H1 (cell line): ENCODE measurements at regions not wholly inside any gene's neighbourhood (a gene's known extent, or its start where the extent isn't known, plus 50 kb on each side); places are given as distances from the start of the nearest gene placed in this dataset.

ENCODE experiments used
- CTCF ChIA-PET: fragments of 300-600 bp; sonication (Branson Sonifier 250); formaldehyde crosslinking; loops from one replicate; lab custom pipeline; 2021; ENCODE audit not compliant: partially characterized antibody; lab: Charles Lee
- POLR2A ChIA-PET: fragments of 300-600 bp; sonication (Branson Sonifier 250); formaldehyde crosslinking; loops from one replicate; lab custom pipeline; 2021; ENCODE audit warnings: inconsistent platforms; ENCODE audit not compliant: partially characterized antibody; lab: Charles Lee
- DNase-seq, 2 experiments: peaks; one replicate each; pipeline versions ENCODE4 v3.0.0 to v3.0.0-alpha.2; 2010 to 2022; ENCODE audit warnings: low spot score in 2 of 2, low read depth in 1 of 2, mixed read lengths in 1 of 2
- FAIRE-seq: peaks from 2 replicates; lab custom pipeline; 2011; peaks lifted over from hg19 to GRCh38; lab: Jason Lieb, UNC
- H2AFZ ChIP-seq: 2 replicates; pipeline ENCODE4 v1.8.1; 2012; ENCODE audit warnings: low read length, inconsistent platforms
- H2AK5ac ChIP-seq: 2 replicates; pipeline ENCODE4 v1.6.1; 2013; ENCODE audit warnings: low read depth, low read length
- H2BK120ac ChIP-seq: replicated peaks from 2 replicates; pipeline ENCODE3; 2013; ENCODE audit warnings: low read depth, low read length, inconsistent platforms
- H2BK12ac ChIP-seq: 2 replicates; pipeline ENCODE4 v1.6.1; 2013; ENCODE audit warnings: low read depth, low read length
- H2BK15ac ChIP-seq: 2 replicates; pipeline ENCODE4 v1.6.1; 2013; ENCODE audit warnings: low read length
- H2BK20ac ChIP-seq: 2 replicates; pipeline ENCODE4 v1.6.1; 2013; ENCODE audit warnings: low read length
- H2BK5ac ChIP-seq: 2 replicates; pipeline ENCODE4 v1.6.1; 2013; ENCODE audit warnings: low read depth, low read length
- H3K14ac ChIP-seq: 2 replicates; pipeline ENCODE4 v1.6.1; 2013; ENCODE audit warnings: inconsistent platforms; ENCODE audit not compliant: insufficient read length
- H3K18ac ChIP-seq: 2 replicates; pipeline ENCODE4 v1.6.1; 2013; ENCODE audit warnings: low read length; ENCODE audit errors: extremely low read depth
- H3K23ac ChIP-seq: 2 replicates; pipeline ENCODE4 v1.6.1; 2013; ENCODE audit warnings: inconsistent platforms; ENCODE audit not compliant: insufficient read length
- H3K23me2 ChIP-seq: 2 replicates; pipeline ENCODE4 v1.6.1; 2013; ENCODE audit warnings: low read depth, low read length
- H3K27ac ChIP-seq: 2 replicates; pipeline ENCODE4 v1.6.1; 2011; ENCODE audit warnings: low read depth, low read length, inconsistent platforms
- H3K27me3 ChIP-seq, 4 experiments: replicated peaks in 1 of 4; 1 replicate in 1 of 4; 2 replicates in 3 of 4; pipeline versions ENCODE4 v1.6.1 to v1.8.1; 2011 to 2013; ENCODE audit warnings: low read length in 3 of 4, mild to moderate bottlenecking in 3 of 4, inconsistent platforms in 2 of 4, mixed read lengths in 2 of 4, moderate library complexity in 1 of 4; ENCODE audit not compliant: control insufficient read depth in 3 of 4, insufficient read depth in 3 of 4; ENCODE audit errors: extremely low read depth in 1 of 4
- H3K36me3 ChIP-seq, 4 experiments: 2 replicates each; pipeline versions ENCODE4 v1.6.1 to v1.8.1; 2011 to 2013; ENCODE audit warnings: mild to moderate bottlenecking in 4 of 4, low read length in 3 of 4, moderate library complexity in 2 of 4, control low read depth in 1 of 4, inconsistent platforms in 1 of 4; ENCODE audit not compliant: insufficient read depth in 4 of 4, control insufficient read depth in 2 of 4
- H3K4ac ChIP-seq: replicated peaks from 2 replicates; pipeline ENCODE3; 2013; ENCODE audit warnings: low read length, low read depth, mixed read lengths, inconsistent platforms; ENCODE audit not compliant: insufficient read length
- H3K4me1 ChIP-seq, 4 experiments: replicated peaks in 1 of 4; 1 replicate in 1 of 4; 2 replicates in 3 of 4; pipeline versions ENCODE4 v1.6.1 to v1.8.1; 2011 to 2013; ENCODE audit warnings: low read length in 3 of 4, inconsistent platforms in 2 of 4, mixed read lengths in 1 of 4; ENCODE audit not compliant: insufficient read depth in 4 of 4, control insufficient read depth in 3 of 4
- H3K4me2 ChIP-seq, 2 experiments: 2 replicates each; pipeline versions ENCODE4 v1.6.1 to v1.8.1; 2011 to 2013; ENCODE audit warnings: low read depth in 2 of 2, low read length in 2 of 2, control low read depth in 1 of 2, inconsistent platforms in 1 of 2, mild to moderate bottlenecking in 1 of 2; ENCODE audit not compliant: insufficient read depth in 1 of 2
- H3K4me3 ChIP-seq, 4 experiments: fragments of 200-600, 300-600 bp in 1 of 4; sonication (generic), shearing (Covaris generic), sonication (Bioruptor Twin) in 1 of 4; 2 replicates each; pipeline versions ENCODE4 v1.5.1 to v1.8.1; 2011 to 2016; ENCODE audit warnings: low read length in 4 of 4, low read depth in 3 of 4, control low read depth in 2 of 4, inconsistent platforms in 2 of 4, mild to moderate bottlenecking in 2 of 4, mixed read lengths in 1 of 4, moderate library complexity in 1 of 4; ENCODE audit not compliant: insufficient read depth in 2 of 4; ENCODE audit errors: extremely low read depth in 1 of 4
- H3K56ac ChIP-seq: replicated peaks from 2 replicates; pipeline ENCODE3; 2013; ENCODE audit warnings: low read depth, mild to moderate bottlenecking, mixed read lengths, low read length, inconsistent platforms; ENCODE audit not compliant: insufficient read length
- H3K79me1 ChIP-seq: 2 replicates; pipeline ENCODE4 v1.6.1; 2013; ENCODE audit warnings: low read depth, low read length, control low read depth
- H3K79me2 ChIP-seq, 2 experiments: 2 replicates each; pipeline versions ENCODE4 v1.6.1 to v1.8.1; 2012 to 2013; ENCODE audit warnings: low read length in 2 of 2, mild to moderate bottlenecking in 2 of 2, inconsistent platforms in 1 of 2; ENCODE audit not compliant: insufficient read depth in 2 of 2, control insufficient read depth in 1 of 2
- H3K9ac ChIP-seq, 4 experiments: replicated peaks in 1 of 4; 1 replicate in 1 of 4; 2 replicates in 3 of 4; pipeline versions ENCODE4 v1.6.1 to v1.8.1; 2011 to 2013; ENCODE audit warnings: low read depth in 3 of 4, low read length in 3 of 4, control low read depth in 2 of 4, mild to moderate bottlenecking in 2 of 4, moderate library complexity in 2 of 4, inconsistent platforms in 1 of 4; ENCODE audit errors: extremely low read depth in 1 of 4
- H3K9me3 ChIP-seq, 2 experiments: 2 replicates each; pipeline versions ENCODE4 v1.6.1 to v1.8.1; 2012 to 2013; ENCODE audit warnings: mild to moderate bottlenecking in 2 of 2, moderate library complexity in 2 of 2, control low read depth in 1 of 2, inconsistent platforms in 1 of 2, low read depth in 1 of 2, low read length in 1 of 2, mixed read lengths in 1 of 2; ENCODE audit not compliant: insufficient read depth in 2 of 2
- H4K20me1 ChIP-seq, 2 experiments: replicated peaks in 1 of 2; 2 replicates each; pipeline versions ENCODE3 to v1.8.1; 2011 to 2013; ENCODE audit warnings: inconsistent platforms in 2 of 2, low read length in 2 of 2, mild to moderate bottlenecking in 1 of 2; ENCODE audit not compliant: insufficient read depth in 2 of 2, control insufficient read depth in 1 of 2
- H4K5ac ChIP-seq: 2 replicates; pipeline ENCODE4 v1.6.1; 2013; ENCODE audit warnings: low read length, low read depth, mixed read lengths, inconsistent platforms; ENCODE audit not compliant: insufficient read length
- H4K8ac ChIP-seq: 2 replicates; pipeline ENCODE4 v1.8.0; 2013; ENCODE audit warnings: mild to moderate bottlenecking, moderate library complexity, low read length, inconsistent platforms; ENCODE audit not compliant: insufficient read depth; ENCODE audit errors: extremely low read depth
- H4K91ac ChIP-seq: replicated peaks from 2 replicates; pipeline ENCODE3; 2013; ENCODE audit warnings: low read length, mixed read lengths, inconsistent platforms; ENCODE audit not compliant: insufficient read length
- CTCF ChIP-seq, 3 experiments: IDR thresholded peaks; 1 replicate in 2 of 3; 2 replicates in 1 of 3; pipeline versions ENCODE4 v1.5.1 to v1.6.1; 2011; ENCODE audit warnings: low read length in 3 of 3, mild to moderate bottlenecking in 3 of 3, inconsistent platforms in 2 of 3, low read depth in 1 of 3, moderate library complexity in 1 of 3; ENCODE audit not compliant: insufficient read depth in 1 of 3; ENCODE audit errors: control extremely low read depth in 1 of 3
- RAD21 ChIP-seq, 2 experiments: IDR thresholded peaks in 1 of 2; conservative IDR thresholded peaks in 1 of 2; 2 replicates each; pipeline ENCODE4 v1.6.1; 2011; ENCODE audit warnings: low read depth in 2 of 2, low read length in 2 of 2, improper control_type of control experiment in 1 of 2, inconsistent platforms in 1 of 2, mild to moderate bottlenecking in 1 of 2, moderate library complexity in 1 of 2
- SIN3A ChIP-seq, 2 experiments: IDR thresholded peaks in 1 of 2; conservative IDR thresholded peaks in 1 of 2; 2 replicates each; pipeline ENCODE4 v1.6.1; 2011 to 2012; ENCODE audit warnings: low read length in 2 of 2, improper control_type of control experiment in 1 of 2, low read depth in 1 of 2, mild to moderate bottlenecking in 1 of 2
- WGBS, 2 experiments: shearing (Covaris generic) in 1 of 2; methylation state at CpG; one replicate each; pipeline versions ENCODE4 v1.1.6 to v1.1.7; 2013 to 2015; ENCODE audit warnings: low lambda C conversion rate in 2 of 2, mixed read lengths in 2 of 2, inconsistent platforms in 1 of 2, low coverage in 1 of 2, missing lambda C conversion rate in 1 of 2; ENCODE audit not compliant: insufficient replicate concordance in 2 of 2, insufficient coverage in 1 of 2, insufficient read length in 1 of 2; ENCODE audit errors: extremely low coverage in 1 of 2, missing lambda C conversion rate in 1 of 2; 5-methylcytosine and 5-hydroxymethylcytosine counted together

GRCh38 chr18:71784777-71785176, 759.4 kb downstream of the CBLN2 start:
- FAIRE-seq (no peak), DNase-seq (no peak)
- Histone ChIP-seq H2AFZ (no peak overlapping the region), H3K4ac (no peak overlapping the region), H3K56ac (no peak overlapping the region), H3K79me1 (no peaks in the 10 kb centered on the region), H3K23ac (no peak overlapping the region), H2BK120ac (no peak overlapping the region), H2BK5ac (no peak overlapping the region), H4K8ac (no peak overlapping the region), H3K79me2 (no peaks in the 10 kb centered on the region), H2BK20ac (no peak overlapping the region), H3K4me3 (no peak overlapping the region), H3K9ac (no peak overlapping the region), H2AK5ac (no peak overlapping the region), H4K91ac (no peak overlapping the region), H3K27ac (no peak overlapping the region), H2BK15ac (no peak overlapping the region), H3K36me3 (no peaks in the 10 kb centered on the region), H3K23me2 (no peaks in the 10 kb centered on the region; the same call in 1 of the 2 replicates), H3K4me2 (no peak overlapping the region), H3K18ac (no peak overlapping the region), H4K20me1 (no peaks in the 10 kb centered on the region), H3K4me1 (no peaks in the 10 kb centered on the region), H2BK12ac (no peak overlapping the region), H4K5ac (no peak overlapping the region), H3K14ac (no peak overlapping the region), H3K9me3 (peaks cover 43 to 56% of the 10 kb centered on the region in 2 experiments), H3K27me3 (no peaks in the 10 kb centered on the region)
- WGBS, 2 experiments = 82% methylated on average over 4 of the region's 4 CpGs; no CpG with 5 or more reads in 1 of the 2 experiments
- POLR2A ChIA-PET = no interaction called here
- peak in 1 of 2 experiments; percentile 7; a peak in 2 of 4 replicates for TF ChIP-seq RAD21 (IDR thresholded peaks at IDR 0.05 in 1 of 2, conservative IDR thresholded peaks at IDR 0.05 in 1 of 2; ENCODE audit: low read depth in 2 of 2, low read length in 2 of 2)
- TF ChIP-seq CTCF (IDR thresholded peaks at IDR 0.05; ENCODE audit: control extremely low read depth in 1 of 3, insufficient read depth in 1 of 3, low read depth in 1 of 3, low read length in 3 of 3) = peak in 1 of 3 experiments; percentile 8; a peak in 1 of 4 replicates
- TF ChIP-seq SIN3A (conservative IDR thresholded peaks at IDR 0.05 in 1 of 2, IDR thresholded peaks at IDR 0.05 in 1 of 2; ENCODE audit: low read depth in 1 of 2, low read length in 2 of 2) = no peak
- CTCF ChIA-PET = interaction anchor here (0.9 kb wide), 2 partner anchors 10 to 11 kb away, joined by 3 to 4 read pairs; no protein-coding TSS in a partner anchor
